ENCODE measurements at regions not wholly inside any gene's neighbourhood (a gene's known extent, or its start where the extent isn't known, plus 50 kb on each side); places are given as distances from the start of the nearest gene placed in this dataset.

GRCh38 chr2:94947097-94948016 lies 76.1 kb downstream of the TEKT4 start:
- no peak for TF ChIP-seq EZH2 (IDR thresholded peaks at IDR 0.05; ENCODE audit: low read length)
- TF ChIP-seq, protein P1, sequence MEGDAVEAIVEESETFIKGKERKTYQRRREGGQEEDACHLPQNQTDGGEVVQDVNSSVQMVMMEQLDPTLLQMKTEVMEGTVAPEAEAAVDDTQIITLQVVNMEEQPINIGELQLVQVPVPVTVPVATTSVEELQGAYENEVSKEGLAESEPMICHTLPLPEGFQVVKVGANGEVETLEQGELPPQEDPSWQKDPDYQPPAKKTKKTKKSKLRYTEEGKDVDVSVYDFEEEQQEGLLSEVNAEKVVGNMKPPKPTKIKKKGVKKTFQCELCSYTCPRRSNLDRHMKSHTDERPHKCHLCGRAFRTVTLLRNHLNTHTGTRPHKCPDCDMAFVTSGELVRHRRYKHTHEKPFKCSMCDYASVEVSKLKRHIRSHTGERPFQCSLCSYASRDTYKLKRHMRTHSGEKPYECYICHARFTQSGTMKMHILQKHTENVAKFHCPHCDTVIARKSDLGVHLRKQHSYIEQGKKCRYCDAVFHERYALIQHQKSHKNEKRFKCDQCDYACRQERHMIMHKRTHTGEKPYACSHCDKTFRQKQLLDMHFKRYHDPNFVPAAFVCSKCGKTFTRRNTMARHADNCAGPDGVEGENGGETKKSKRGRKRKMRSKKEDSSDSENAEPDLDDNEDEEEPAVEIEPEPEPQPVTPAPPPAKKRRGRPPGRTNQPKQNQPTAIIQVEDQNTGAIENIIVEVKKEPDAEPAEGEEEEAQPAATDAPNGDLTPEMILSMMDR (optimal IDR thresholded peaks at IDR 0.05 in 1 of 3, IDR thresholded peaks at IDR 0.05 in 1 of 3, conservative IDR thresholded peaks at IDR 0.05 in 1 of 3; ENCODE audit: extremely low read depth in 1 of 3, insufficient read depth in 2 of 3, low read length in 3 of 3): no peak

Data from keratinocyte (primary cell).